Endothelial cell of umbilical vein (primary cell): ENCODE measurements at regions not wholly inside any gene's neighbourhood (a gene's known extent, or its start where the extent isn't known, plus 50 kb on each side); places are given as distances from the start of the nearest gene placed in this dataset.

Experiments used
- BruUV-seq: library from RNA; stranded (reverse); fragments of 400-500 nt; replicated peaks from 2 replicates; lab custom pipeline; 2021; lab: Mats Ljungman, UMichigan
- CTCF ChIA-PET: fragments of 300-600, 350-600 bp; sonication (Branson Sonifier 250); formaldehyde crosslinking; loops from one replicate; lab custom pipeline; 2021; ENCODE audit warnings: antibody characterized with exemption, inconsistent platforms; lab: Charles Lee
- POLR2A ChIA-PET: fragments of 300-600, 350-600 bp; sonication (Branson Sonifier 250); formaldehyde crosslinking; loops from one replicate; lab custom pipeline; 2021; ENCODE audit warnings: antibody characterized with exemption, inconsistent platforms; lab: Charles Lee
- DNase-seq: peaks from one replicate; pipeline ENCODE4 v3.0.0-alpha.2; 2011; ENCODE audit warnings: low read depth, low spot score
- FAIRE-seq: peaks from 2 replicates; lab custom pipeline; 2011; peaks lifted over from hg19 to GRCh38; lab: Jason Lieb, UNC
- H2AFZ ChIP-seq: 2 replicates; pipeline ENCODE4 v1.6.0; 2012; ENCODE audit warnings: low read depth, low read length, control low read depth, inconsistent platforms
- H3K27ac ChIP-seq: 2 replicates; pipeline ENCODE4 v1.5.1; 2011; ENCODE audit warnings: low read depth, mild to moderate bottlenecking, control low read depth, low read length, moderate library complexity; ENCODE audit not compliant: insufficient read depth
- H3K27me3 ChIP-seq, 2 experiments: 2 replicates each; pipeline versions ENCODE4 v1.6.0 to v1.6.1; 2011; ENCODE audit warnings: low read length in 2 of 2, mixed read lengths in 1 of 2; ENCODE audit not compliant: control insufficient read depth in 2 of 2, insufficient read depth in 2 of 2
- H3K36me3 ChIP-seq, 2 experiments: 2 replicates in 1 of 2; 3 replicates in 1 of 2; pipeline ENCODE4 v1.5.1; 2011; ENCODE audit warnings: low read length in 2 of 2, mild to moderate bottlenecking in 1 of 2, moderate library complexity in 1 of 2; ENCODE audit not compliant: control insufficient read depth in 2 of 2, insufficient read depth in 2 of 2; ENCODE audit errors: extremely low read depth in 1 of 2
- H3K4me1 ChIP-seq: 3 replicates; pipeline ENCODE4 v1.5.1; 2011; ENCODE audit warnings: mild to moderate bottlenecking, low read length; ENCODE audit not compliant: control insufficient read depth, insufficient read depth; ENCODE audit errors: extremely low read depth
- H3K4me2 ChIP-seq: 2 replicates; pipeline ENCODE4 v1.6.1; 2011; ENCODE audit warnings: low read length, control low read depth, mixed read lengths; ENCODE audit not compliant: insufficient read depth
- H3K4me3 ChIP-seq, 3 experiments: fragments of 200-600 bp in 1 of 3; sonication (generic), shearing (Covaris generic) in 1 of 3; replicated peaks in 1 of 3; 2 replicates each; pipeline ENCODE4 v1.5.1; 2011 to 2016; ENCODE audit warnings: control low read depth in 3 of 3, low read length in 3 of 3, mild to moderate bottlenecking in 2 of 3, inconsistent platforms in 1 of 3, low read depth in 1 of 3, moderate library complexity in 1 of 3; ENCODE audit not compliant: insufficient read depth in 1 of 3
- H3K79me2 ChIP-seq: 2 replicates; pipeline ENCODE4 v1.6.0; 2012; ENCODE audit warnings: low read length, inconsistent platforms; ENCODE audit not compliant: control insufficient read depth, insufficient read depth
- H3K9ac ChIP-seq: replicated peaks from 2 replicates; pipeline ENCODE3; 2011; ENCODE audit warnings: low read length, control low read depth; ENCODE audit not compliant: insufficient read depth; ENCODE audit errors: extremely low read depth
- H3K9me1 ChIP-seq: replicated peaks from 3 replicates; pipeline ENCODE4 v1.6.0; 2011; ENCODE audit warnings: mild to moderate bottlenecking, low read length; ENCODE audit not compliant: control insufficient read depth, insufficient read depth; ENCODE audit errors: extremely low read depth
- H3K9me3 ChIP-seq: replicated peaks from 2 replicates; pipeline ENCODE4 v1.5.1; 2012; ENCODE audit warnings: low read length, inconsistent platforms; ENCODE audit not compliant: control insufficient read depth, insufficient read depth
- H4K20me1 ChIP-seq: replicated peaks from 2 replicates; pipeline ENCODE3; 2011; ENCODE audit warnings: mild to moderate bottlenecking, low read length; ENCODE audit not compliant: control insufficient read depth, insufficient read depth; ENCODE audit errors: extremely low read depth
- EZH2 ChIP-seq: IDR thresholded peaks from 2 replicates; pipeline ENCODE4 v1.6.1; 2012; ENCODE audit warnings: borderline replicate concordance, low read depth, mild to moderate bottlenecking, moderate library complexity, low read length, inconsistent platforms; ENCODE audit not compliant: severe bottlenecking
- FOS ChIP-seq: IDR thresholded peaks from 2 replicates; pipeline ENCODE4 v1.6.1; 2011; ENCODE audit warnings: mild to moderate bottlenecking, low read length, moderate library complexity, borderline replicate concordance; ENCODE audit not compliant: insufficient read depth
- GATA2 ChIP-seq: IDR thresholded peaks from 2 replicates; pipeline ENCODE4 v1.7.0; 2011; ENCODE audit warnings: low read depth, mild to moderate bottlenecking, moderate library complexity, mixed read lengths, low read length; ENCODE audit not compliant: insufficient read length, insufficient read depth
- JUN ChIP-seq: IDR thresholded peaks from 2 replicates; pipeline ENCODE4 v1.6.1; 2011; ENCODE audit warnings: borderline replicate concordance, low read depth; ENCODE audit not compliant: insufficient read length, insufficient read depth
- MYC ChIP-seq: IDR thresholded peaks from one replicate; pipeline ENCODE4 v1.6.1; 2011; ENCODE audit warnings: mild to moderate bottlenecking, low read depth, low read length
- POLR2A ChIP-seq: IDR thresholded peaks from 2 replicates; pipeline ENCODE4 v1.6.1; 2012; ENCODE audit warnings: low read depth, mild to moderate bottlenecking, control low read depth, low read length
- POLR2AphosphoS5 ChIP-seq: IDR thresholded peaks from 2 replicates; pipeline ENCODE4 v1.6.1; 2012; ENCODE audit warnings: low read depth, mild to moderate bottlenecking, control low read depth, low read length, moderate library complexity; ENCODE audit not compliant: insufficient read depth
- dilution Hi-C: fragments of 300-500 bp; cut with MboI; formaldehyde crosslinking; loops from one replicate; pipeline ENCODE4 v1.15.0; 2019; ENCODE audit warnings: low sequenced_read_pairs; ENCODE audit not compliant: extremely low pct_ligation_motif_present
- intact Hi-C: fragments of 100-400 bp; cut with micrococcal nuclease; formaldehyde crosslinking; loops from one replicate; pipeline ENCODE4 v1.10.0; 2022
- TF ChIP-seq, protein P1 (sequence below), 2 donors: IDR thresholded peaks; 1 replicate in 1 of 2; 2 replicates in 1 of 2; pipeline ENCODE4 v1.5.1; 2011; ENCODE audit warnings: low read length in 2 of 2, mild to moderate bottlenecking in 2 of 2, moderate library complexity in 2 of 2, control low read depth in 1 of 2, inconsistent platforms in 1 of 2, low read depth in 1 of 2; ENCODE audit not compliant: insufficient read depth in 1 of 2; ENCODE audit errors: extremely low read depth in 1 of 2
- TF ChIP-seq, protein P2 (sequence below): IDR thresholded peaks from 2 replicates; pipeline ENCODE4 v1.6.1; 2011; ENCODE audit not compliant: insufficient read depth, insufficient read length

- ChIA-PET CTCF (no interaction called here), POLR2A (no interaction called here)
- no peak overlapping the region for H2AFZ ChIP-seq
- H3K27ac ChIP-seq, result no peak overlapping the region
- H3K4me2 ChIP-seq, result no peak overlapping the region
- H3K4me1 ChIP-seq, result peaks cover 5% of the 10 kb centered on the region
- H3K27me3 ChIP-seq, result no peaks in the 10 kb centered on the region
- H3K79me2 ChIP-seq, result no peaks in the 10 kb centered on the region
- TF ChIP-seq, protein P1, sequence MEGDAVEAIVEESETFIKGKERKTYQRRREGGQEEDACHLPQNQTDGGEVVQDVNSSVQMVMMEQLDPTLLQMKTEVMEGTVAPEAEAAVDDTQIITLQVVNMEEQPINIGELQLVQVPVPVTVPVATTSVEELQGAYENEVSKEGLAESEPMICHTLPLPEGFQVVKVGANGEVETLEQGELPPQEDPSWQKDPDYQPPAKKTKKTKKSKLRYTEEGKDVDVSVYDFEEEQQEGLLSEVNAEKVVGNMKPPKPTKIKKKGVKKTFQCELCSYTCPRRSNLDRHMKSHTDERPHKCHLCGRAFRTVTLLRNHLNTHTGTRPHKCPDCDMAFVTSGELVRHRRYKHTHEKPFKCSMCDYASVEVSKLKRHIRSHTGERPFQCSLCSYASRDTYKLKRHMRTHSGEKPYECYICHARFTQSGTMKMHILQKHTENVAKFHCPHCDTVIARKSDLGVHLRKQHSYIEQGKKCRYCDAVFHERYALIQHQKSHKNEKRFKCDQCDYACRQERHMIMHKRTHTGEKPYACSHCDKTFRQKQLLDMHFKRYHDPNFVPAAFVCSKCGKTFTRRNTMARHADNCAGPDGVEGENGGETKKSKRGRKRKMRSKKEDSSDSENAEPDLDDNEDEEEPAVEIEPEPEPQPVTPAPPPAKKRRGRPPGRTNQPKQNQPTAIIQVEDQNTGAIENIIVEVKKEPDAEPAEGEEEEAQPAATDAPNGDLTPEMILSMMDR (IDR thresholded peaks at IDR 0.05; ENCODE audit: extremely low read depth in 1 of 2, insufficient read depth in 1 of 2, low read depth in 1 of 2, low read length in 2 of 2), result no peak
- TF ChIP-seq MYC (no peak), POLR2AphosphoS5 (no peak), POLR2A (no peak), GATA2 (no peak), EZH2 (no peak), FOS (no peak), JUN (no peak)
- TF ChIP-seq, protein P2, sequence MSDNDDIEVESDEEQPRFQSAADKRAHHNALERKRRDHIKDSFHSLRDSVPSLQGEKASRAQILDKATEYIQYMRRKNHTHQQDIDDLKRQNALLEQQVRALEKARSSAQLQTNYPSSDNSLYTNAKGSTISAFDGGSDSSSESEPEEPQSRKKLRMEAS, result no peak
- no peak overlapping the region for H3K4me3 ChIP-seq
- no peaks in the 10 kb centered on the region for H3K9me3 ChIP-seq
- no peaks in the 10 kb centered on the region for H3K36me3 ChIP-seq
- DNase-seq (no peak), FAIRE-seq (no peak)
- dilution Hi-C loops (no loop called here), intact Hi-C loops (no loop called here)
- H4K20me1 ChIP-seq, result no peaks in the 10 kb centered on the region
- H3K9me1 ChIP-seq, result no peaks in the 10 kb centered on the region
- H3K9ac ChIP-seq, result no peak overlapping the region
- no TSS peak for BruUV-seq
Observed at GRCh38 chr9:136607334-136607919, 55.3 kb upstream of the EGFL7 start.
